ENCODE measurements at regions not wholly inside any gene's neighbourhood (a gene's known extent, or its start where the extent isn't known, plus 50 kb on each side); places are given as distances from the start of the nearest gene placed in this dataset.
"Not testable (repeated sequence)": the region's sequence is repeated elsewhere in the genome, so short reads cannot be mapped to it uniquely, and the experiment has no call there.

GRCh38 chrX:41981481-41982013, 58.2 kb upstream of the CASK start:
- no peak for DNase-seq

DNA sequence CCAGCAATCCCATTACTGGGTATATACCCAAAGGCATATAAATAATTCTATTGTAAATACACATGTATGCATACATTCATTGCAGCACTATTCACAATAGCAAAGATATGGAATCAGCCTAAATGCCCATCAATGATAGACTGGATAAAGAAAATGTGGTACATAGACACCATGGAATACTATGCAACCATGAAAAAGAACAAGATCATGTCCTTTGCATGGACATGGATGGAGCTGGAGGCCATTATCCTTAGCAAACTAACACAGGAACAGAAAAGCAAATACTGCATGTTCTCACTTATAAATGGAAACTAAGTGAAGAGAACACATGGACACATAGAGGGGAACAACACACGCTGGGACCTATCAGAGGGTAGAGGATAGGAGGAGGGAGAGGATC, 51.3 kb upstream of the CASK start:
- not testable (repeated sequence) for DNase-seq

- DNase-seq: no peak
Measured at GRCh38 chrX:41973208-41973607, 49.9 kb upstream of the CASK start.
